Suprapubic skin (tissue), 4 donors: ENCODE measurements at regions not wholly inside any gene's neighbourhood (a gene's known extent, or its start where the extent isn't known, plus 50 kb on each side); places are given as distances from the start of the nearest gene placed in this dataset.

Experiments used
- DNase-seq, 2 donors: peaks; one replicate each; pipeline ENCODE4 v3.0.0-alpha.2; 2019; ENCODE audit warnings: low spot score in 2 of 2
- H3K27ac ChIP-seq: fragments of 200-600 bp; sonication (generic); one replicate; pipeline ENCODE4 v1.5.1; 2019
- H3K27me3 ChIP-seq: fragments of 200-600 bp; sonication (generic); one replicate; pipeline ENCODE4 v1.5.1; 2019
- H3K36me3 ChIP-seq: fragments of 200-600 bp; sonication (generic); one replicate; pipeline ENCODE4 v1.5.1; 2019
- H3K4me1 ChIP-seq: fragments of 200-600 bp; sonication (generic); one replicate; pipeline ENCODE4 v1.5.1; 2019
- H3K4me3 ChIP-seq: fragments of 200-600 bp; sonication (generic); one replicate; pipeline ENCODE4 v1.5.1; 2019; ENCODE audit warnings: mild to moderate bottlenecking
- H3K9me3 ChIP-seq: fragments of 200-600 bp; sonication (generic); one replicate; pipeline ENCODE4 v1.5.1; 2019
- CTCF ChIP-seq, 2 donors: fragments of 200-600 bp in 1 of 2; fragments of 450-650 bp in 1 of 2; sonication (generic) in 1 of 2; IDR thresholded peaks; one replicate each; pipeline ENCODE4 v1.5.1; 2016 to 2019; ENCODE audit warnings: antibody characterized with exemption in 2 of 2, mild to moderate bottlenecking in 1 of 2, moderate library complexity in 1 of 2
- EP300 ChIP-seq: sonication (generic); formaldehyde crosslinking; IDR thresholded peaks from one replicate; pipeline ENCODE4 v1.6.1; 2017; ENCODE audit warnings: antibody characterized with exemption
- POLR2A ChIP-seq, 2 donors: fragments of 450-650 bp; IDR thresholded peaks; one replicate each; pipeline ENCODE4 v1.6.1; 2017; ENCODE audit warnings: antibody characterized with exemption in 2 of 2, mild to moderate bottlenecking in 2 of 2, moderate library complexity in 2 of 2
- POLR2AphosphoS5 ChIP-seq, 3 donors: sonication (generic); formaldehyde crosslinking; IDR thresholded peaks; one replicate each; pipeline ENCODE4 v1.6.1; 2017; ENCODE audit warnings: antibody characterized with exemption in 3 of 3
- WGBS: methylation state at CpG from one replicate; pipeline ENCODE4 v1.1.5; 2018; 5-methylcytosine and 5-hydroxymethylcytosine counted together

- H3K4me1 ChIP-seq, result no peaks in the 10 kb centered on the region
- no peaks in the 10 kb centered on the region for H3K27me3 ChIP-seq
- TF ChIP-seq POLR2A (IDR thresholded peaks at IDR 0.05), result no peak
- TF ChIP-seq CTCF (IDR thresholded peaks at IDR 0.05), result no peak
- no peak for TF ChIP-seq POLR2AphosphoS5 (IDR thresholded peaks at IDR 0.05)
- TF ChIP-seq EP300, result no peak
- H3K9me3 ChIP-seq, result no peaks in the 10 kb centered on the region
- no peak overlapping the region for H3K27ac ChIP-seq
- 50% methylated on average over 1 of the region's 1 CpG for WGBS
- no peak overlapping the region for H3K4me3 ChIP-seq
- H3K36me3 ChIP-seq, result no peaks in the 10 kb centered on the region
- DNase-seq, result no peak
These were observed 314.3 kb upstream of the NT5E start for GRCh38 chr6:85135376-85136094.

- no peak for TF ChIP-seq CTCF (IDR thresholded peaks at IDR 0.05)
- TF ChIP-seq POLR2A (IDR thresholded peaks at IDR 0.05), result no peak
- no peak for TF ChIP-seq EP300
- no peak for TF ChIP-seq POLR2AphosphoS5 (IDR thresholded peaks at IDR 0.05)
- no peak overlapping the region for H3K27ac ChIP-seq
- H3K36me3 ChIP-seq, result no peaks in the 10 kb centered on the region
- no peaks in the 10 kb centered on the region for H3K4me1 ChIP-seq
- no peak for DNase-seq
- H3K4me3 ChIP-seq, result no peak overlapping the region
- no peaks in the 10 kb centered on the region for H3K9me3 ChIP-seq
- 79% methylated on average over 5 of the region's 5 CpGs for WGBS
- no peaks in the 10 kb centered on the region for H3K27me3 ChIP-seq
These were observed 315.7 kb upstream of the NT5E start for GRCh38 chr6:85134172-85134571.

GRCh38 chr6:85132091-85132490, 317.8 kb upstream of the NT5E start:
- WGBS, result 73% methylated on average over 1 of the region's 1 CpG
- no peak overlapping the region for H3K27ac ChIP-seq
- H3K9me3 ChIP-seq, result no peaks in the 10 kb centered on the region
- H3K27me3 ChIP-seq, result no peaks in the 10 kb centered on the region
- H3K4me1 ChIP-seq, result no peaks in the 10 kb centered on the region
- H3K36me3 ChIP-seq, result no peaks in the 10 kb centered on the region
- H3K4me3 ChIP-seq, result no peak overlapping the region
- TF ChIP-seq POLR2AphosphoS5 (IDR thresholded peaks at IDR 0.05), result no peak
- no peak for TF ChIP-seq CTCF (IDR thresholded peaks at IDR 0.05)
- no peak for TF ChIP-seq POLR2A (IDR thresholded peaks at IDR 0.05)
- no peak for TF ChIP-seq EP300
- no peak for DNase-seq

- TF ChIP-seq CTCF (IDR thresholded peaks at IDR 0.05) (no peak), POLR2AphosphoS5 (IDR thresholded peaks at IDR 0.05) (no peak), POLR2A (IDR thresholded peaks at IDR 0.05) (no peak), EP300 (no peak)
- no peak for DNase-seq
- H3K9me3 ChIP-seq, result no peaks in the 10 kb centered on the region
- no peak overlapping the region for H3K4me3 ChIP-seq
- H3K27me3 ChIP-seq, result no peaks in the 10 kb centered on the region
- H3K4me1 ChIP-seq, result no peaks in the 10 kb centered on the region
- H3K27ac ChIP-seq, result no peak overlapping the region
- no peaks in the 10 kb centered on the region for H3K36me3 ChIP-seq
- 71% methylated on average over 3 of the region's 3 CpGs for WGBS
These were observed 319.1 kb upstream of the NT5E start for GRCh38 chr6:85130743-85131142.

GRCh38 chr6:85129881-85130280, 320.0 kb upstream of the NT5E start:
- 87% methylated on average over 5 of the region's 5 CpGs for WGBS
- no peak for DNase-seq
- TF ChIP-seq EP300, result no peak
- no peak for TF ChIP-seq POLR2A (IDR thresholded peaks at IDR 0.05)
- no peak for TF ChIP-seq CTCF (IDR thresholded peaks at IDR 0.05)
- no peak for TF ChIP-seq POLR2AphosphoS5 (IDR thresholded peaks at IDR 0.05)
- H3K36me3 ChIP-seq, result no peaks in the 10 kb centered on the region
- no peak overlapping the region for H3K27ac ChIP-seq
- H3K27me3 ChIP-seq, result no peaks in the 10 kb centered on the region
- no peaks in the 10 kb centered on the region for H3K4me1 ChIP-seq
- H3K9me3 ChIP-seq, result no peaks in the 10 kb centered on the region
- H3K4me3 ChIP-seq, result no peak overlapping the region
